OCI-LY3 (cell line): ENCODE measurements at regions not wholly inside any gene's neighbourhood (a gene's known extent, or its start where the extent isn't known, plus 50 kb on each side); places are given as distances from the start of the nearest gene placed in this dataset.

Experiments
- EZH2phosphoT487 ChIP-seq: fragments of 200-600 bp; shearing (Covaris generic); IDR thresholded peaks from 2 replicates; pipeline ENCODE4 v1.6.1; 2018; ENCODE audit warnings: antibody characterized with exemption, mixed run types, low read depth
- TF ChIP-seq, protein P1 (sequence below): fragments of 200-600, 300-600 bp; sonication (generic); IDR thresholded peaks from 2 replicates; pipeline ENCODE4 v1.5.1; 2014; ENCODE audit warnings: antibody characterized with exemption, low read length, low read depth

DNA sequence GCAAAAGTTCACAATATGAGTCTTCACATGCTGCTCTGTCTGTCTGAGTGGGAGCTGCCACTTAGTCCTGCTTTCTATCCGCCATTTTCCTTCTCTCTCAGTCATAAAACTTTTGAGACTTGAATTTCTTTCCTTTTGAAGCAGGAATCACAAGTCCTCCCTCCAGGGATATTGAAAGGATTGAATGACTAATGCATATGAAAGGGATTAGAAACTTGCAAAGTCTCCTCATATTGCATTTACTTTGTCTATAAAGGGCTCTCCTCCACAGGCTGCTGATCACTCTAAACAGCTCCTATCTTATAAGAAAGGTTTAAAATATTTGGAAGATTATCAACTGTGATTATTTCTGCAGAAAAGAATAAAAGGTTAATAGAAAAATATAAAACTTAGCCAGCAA lies 879.1 kb downstream of the ARAP2 start:
- TF ChIP-seq, protein P1, sequence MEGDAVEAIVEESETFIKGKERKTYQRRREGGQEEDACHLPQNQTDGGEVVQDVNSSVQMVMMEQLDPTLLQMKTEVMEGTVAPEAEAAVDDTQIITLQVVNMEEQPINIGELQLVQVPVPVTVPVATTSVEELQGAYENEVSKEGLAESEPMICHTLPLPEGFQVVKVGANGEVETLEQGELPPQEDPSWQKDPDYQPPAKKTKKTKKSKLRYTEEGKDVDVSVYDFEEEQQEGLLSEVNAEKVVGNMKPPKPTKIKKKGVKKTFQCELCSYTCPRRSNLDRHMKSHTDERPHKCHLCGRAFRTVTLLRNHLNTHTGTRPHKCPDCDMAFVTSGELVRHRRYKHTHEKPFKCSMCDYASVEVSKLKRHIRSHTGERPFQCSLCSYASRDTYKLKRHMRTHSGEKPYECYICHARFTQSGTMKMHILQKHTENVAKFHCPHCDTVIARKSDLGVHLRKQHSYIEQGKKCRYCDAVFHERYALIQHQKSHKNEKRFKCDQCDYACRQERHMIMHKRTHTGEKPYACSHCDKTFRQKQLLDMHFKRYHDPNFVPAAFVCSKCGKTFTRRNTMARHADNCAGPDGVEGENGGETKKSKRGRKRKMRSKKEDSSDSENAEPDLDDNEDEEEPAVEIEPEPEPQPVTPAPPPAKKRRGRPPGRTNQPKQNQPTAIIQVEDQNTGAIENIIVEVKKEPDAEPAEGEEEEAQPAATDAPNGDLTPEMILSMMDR = no peak
- no peak for TF ChIP-seq EZH2phosphoT487
